Keratinocyte (primary cell): ENCODE measurements at regions not wholly inside any gene's neighbourhood (a gene's known extent, or its start where the extent isn't known, plus 50 kb on each side); places are given as distances from the start of the nearest gene placed in this dataset.

Experiments used
- CTCF ChIP-seq, 3 experiments: IDR thresholded peaks in 1 of 3; conservative IDR thresholded peaks in 1 of 3; optimal IDR thresholded peaks in 1 of 3; 2 replicates in 2 of 3; 3 replicates in 1 of 3; pipeline versions ENCODE3 to v1.5.1; 2011; ENCODE audit warnings: low read length in 3 of 3, mild to moderate bottlenecking in 3 of 3, moderate library complexity in 2 of 3, control low read depth in 1 of 3, inconsistent platforms in 1 of 3; ENCODE audit not compliant: insufficient read depth in 2 of 3; ENCODE audit errors: extremely low read depth in 1 of 3
- EZH2 ChIP-seq: IDR thresholded peaks from one replicate; pipeline ENCODE4 v1.6.1; 2012; ENCODE audit warnings: inconsistent platforms, mild to moderate bottlenecking, low read length, moderate library complexity

- TF ChIP-seq EZH2 (no peak), CTCF (optimal IDR thresholded peaks at IDR 0.05 in 1 of 3, IDR thresholded peaks at IDR 0.05 in 1 of 3, conservative IDR thresholded peaks at IDR 0.05 in 1 of 3; ENCODE audit: extremely low read depth in 1 of 3, insufficient read depth in 2 of 3, low read length in 3 of 3) (no peak)
Measured at GRCh38 chr12:91805031-91805430, 340.6 kb downstream of the BTG1 start.
